Nephron (organoid): ENCODE measurements at regions not wholly inside any gene's neighbourhood (a gene's known extent, or its start where the extent isn't known, plus 50 kb on each side); places are given as distances from the start of the nearest gene placed in this dataset.
A peak's percentile ranks its signal among the peaks of the same experiment; 100 is the strongest.

Source experiments
- H3K27ac Mint-ChIP-seq, 3 experiments: 2 replicates each; pipeline ENCODE4 v1.8.0; 2020; ENCODE audit warnings: mixed read lengths in 3 of 3, mild to moderate bottlenecking in 2 of 3, moderate library complexity in 1 of 3
- H3K27me3 Mint-ChIP-seq: 2 replicates; pipeline ENCODE4 v1.8.0; 2021; ENCODE audit warnings: low read depth, mild to moderate bottlenecking, moderate library complexity, mixed read lengths
- H3K36me3 Mint-ChIP-seq: 2 replicates; pipeline ENCODE4 v1.8.0; 2020; ENCODE audit warnings: low read depth, mixed read lengths
- H3K4me1 Mint-ChIP-seq: 2 replicates; pipeline ENCODE4 v1.8.0; 2020; ENCODE audit warnings: mixed read lengths
- H3K4me3 Mint-ChIP-seq, 3 experiments: 2 replicates each; pipeline ENCODE4 v1.8.0; 2020; ENCODE audit warnings: mild to moderate bottlenecking in 3 of 3, mixed read lengths in 3 of 3, moderate library complexity in 2 of 3
- H3K9me3 Mint-ChIP-seq: 2 replicates; pipeline ENCODE4 v1.8.0; 2020; ENCODE audit warnings: mixed read lengths
- TF ChIP-seq, protein P1 (sequence below), 3 experiments: fragments of 200-600 bp; sonication (generic); IDR thresholded peaks; one replicate each; pipeline ENCODE4 v1.5.0; 2021; ENCODE audit warnings: antibody characterized with exemption in 3 of 3; ENCODE audit not compliant: unreplicated experiment in 3 of 3

DNA sequence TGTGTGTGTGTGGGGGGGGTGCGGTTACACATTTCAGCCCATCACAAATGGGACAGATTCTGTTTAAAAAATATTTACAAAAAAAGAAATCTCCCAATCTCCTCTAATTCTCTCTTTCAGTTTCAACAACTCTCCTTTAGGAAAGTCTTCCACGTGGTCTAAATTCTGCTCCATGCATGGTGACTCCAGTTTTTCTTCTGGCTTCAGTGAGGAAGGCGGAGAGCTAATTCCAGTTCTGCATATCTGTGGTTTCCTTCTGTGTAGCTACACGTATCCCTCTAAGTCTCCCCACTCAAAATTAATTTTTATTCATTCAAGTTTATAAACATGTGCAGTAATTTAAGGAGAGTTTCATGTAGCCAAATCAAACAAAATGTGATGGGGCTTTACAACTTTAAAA is 111.6 kb downstream of the SLC4A3 start:
- Mint-ChIP-seq H3K36me3 (no peaks in the 10 kb centered on the region), H3K4me1 (peaks cover 45% of the 10 kb centered on the region)

DNA sequence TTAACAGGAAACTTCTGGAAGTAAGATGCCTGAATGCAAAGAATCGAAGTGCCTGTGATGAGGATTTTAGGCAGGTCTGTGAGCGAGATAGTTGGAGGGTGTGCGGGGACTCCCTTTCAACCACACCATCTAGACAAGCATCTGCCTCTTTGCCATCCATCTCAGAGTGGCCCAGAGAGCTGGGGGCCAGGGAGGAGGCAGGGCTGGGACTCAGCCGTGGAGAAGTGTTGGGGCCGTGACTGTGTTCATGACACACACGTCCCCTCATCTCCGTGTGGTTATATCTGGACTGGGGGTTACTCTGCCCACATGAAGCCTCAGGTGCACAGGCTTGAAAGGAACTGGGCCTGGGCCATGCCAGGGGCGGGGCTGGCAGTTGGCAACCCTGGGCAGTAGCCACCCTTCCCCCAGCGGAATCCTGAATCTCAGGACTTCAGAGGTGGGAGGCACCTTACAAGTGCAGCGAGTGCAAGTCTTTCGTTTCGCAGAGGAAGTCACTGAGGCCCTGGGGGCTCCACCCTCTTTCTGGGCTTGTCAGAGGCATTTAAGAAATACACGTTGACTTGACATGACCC is 112.5 kb downstream of the SLC4A3 start:
- Mint-ChIP-seq H3K9me3 (no peaks in the 10 kb centered on the region), H3K27me3 (peaks cover 5% of the 10 kb centered on the region), H3K36me3 (no peaks in the 10 kb centered on the region)

More for the DNA sequence above, 111.6 kb downstream of the SLC4A3 start:
- TF ChIP-seq, protein P1, sequence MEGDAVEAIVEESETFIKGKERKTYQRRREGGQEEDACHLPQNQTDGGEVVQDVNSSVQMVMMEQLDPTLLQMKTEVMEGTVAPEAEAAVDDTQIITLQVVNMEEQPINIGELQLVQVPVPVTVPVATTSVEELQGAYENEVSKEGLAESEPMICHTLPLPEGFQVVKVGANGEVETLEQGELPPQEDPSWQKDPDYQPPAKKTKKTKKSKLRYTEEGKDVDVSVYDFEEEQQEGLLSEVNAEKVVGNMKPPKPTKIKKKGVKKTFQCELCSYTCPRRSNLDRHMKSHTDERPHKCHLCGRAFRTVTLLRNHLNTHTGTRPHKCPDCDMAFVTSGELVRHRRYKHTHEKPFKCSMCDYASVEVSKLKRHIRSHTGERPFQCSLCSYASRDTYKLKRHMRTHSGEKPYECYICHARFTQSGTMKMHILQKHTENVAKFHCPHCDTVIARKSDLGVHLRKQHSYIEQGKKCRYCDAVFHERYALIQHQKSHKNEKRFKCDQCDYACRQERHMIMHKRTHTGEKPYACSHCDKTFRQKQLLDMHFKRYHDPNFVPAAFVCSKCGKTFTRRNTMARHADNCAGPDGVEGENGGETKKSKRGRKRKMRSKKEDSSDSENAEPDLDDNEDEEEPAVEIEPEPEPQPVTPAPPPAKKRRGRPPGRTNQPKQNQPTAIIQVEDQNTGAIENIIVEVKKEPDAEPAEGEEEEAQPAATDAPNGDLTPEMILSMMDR (IDR thresholded peaks at IDR 0.05; ENCODE audit: unreplicated experiment in 3 of 3): no peak
- Mint-ChIP-seq H3K9me3 (no peaks in the 10 kb centered on the region), H3K4me3 (no peak overlapping the region), H3K27ac (peak overlapping the region; percentile 1 to 80 (median 69)), H3K27me3 (peaks cover 7% of the 10 kb centered on the region)

DNA sequence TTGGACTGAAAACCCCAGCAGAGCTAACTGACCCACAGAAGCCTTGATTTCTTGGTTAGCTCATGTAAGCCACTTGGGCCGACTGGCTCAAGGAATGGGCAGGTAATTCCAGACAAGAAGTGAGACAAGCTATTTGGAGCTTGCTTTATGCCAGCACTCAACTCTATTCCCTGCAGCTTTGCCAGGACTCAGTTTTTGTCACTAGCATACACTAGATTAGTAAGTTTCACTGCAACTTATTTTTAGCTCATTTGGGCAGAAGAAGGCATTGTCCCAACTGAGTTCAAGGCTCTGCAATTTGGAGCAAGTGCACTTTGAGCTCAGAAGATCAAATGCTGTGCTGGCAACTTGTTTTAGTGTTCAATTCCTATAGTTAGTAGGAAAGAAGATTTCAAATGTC is 116.1 kb downstream of the SLC4A3 start:
- Mint-ChIP-seq H3K9me3 (no peaks in the 10 kb centered on the region), H3K27ac (peak overlapping the region in 1 of 3 experiments; percentile 43), H3K4me3 (no peak overlapping the region), H3K27me3 (peaks cover 4% of the 10 kb centered on the region), H3K4me1 (peaks cover 33% of the 10 kb centered on the region), H3K36me3 (no peaks in the 10 kb centered on the region)
- TF ChIP-seq, protein P1 (IDR thresholded peaks at IDR 0.05; ENCODE audit: unreplicated experiment in 3 of 3): no peak

More for the DNA sequence above, 112.5 kb downstream of the SLC4A3 start:
- TF ChIP-seq, protein P1 (IDR thresholded peaks at IDR 0.05; ENCODE audit: unreplicated experiment in 3 of 3): no peak
- Mint-ChIP-seq H3K4me3 (peak overlapping the region in 2 of 3 experiments; percentile 2 to 6), H3K27ac (peak overlapping the region; percentile 37 to 80 (median 69)), H3K4me1 (peaks cover 45% of the 10 kb centered on the region)

DNA sequence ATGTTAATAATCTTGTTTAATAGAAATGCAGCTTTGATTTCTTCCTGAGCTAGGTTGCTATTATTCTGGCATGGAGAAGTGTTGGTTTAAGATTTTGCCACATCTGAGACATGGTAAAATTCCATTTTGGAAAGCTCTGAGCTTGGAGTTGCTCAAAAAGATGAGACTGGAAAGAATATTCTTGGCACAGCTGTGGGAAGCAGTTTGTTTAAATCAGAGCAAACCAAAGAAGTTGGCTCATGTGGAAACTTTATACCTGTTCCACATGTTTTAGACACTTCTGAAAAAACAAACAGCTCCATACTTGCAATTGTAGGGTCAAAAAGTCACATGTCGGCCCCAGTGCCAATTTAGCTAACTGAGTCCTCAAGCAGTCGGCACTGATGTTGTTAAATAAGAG is 116.6 kb downstream of the SLC4A3 start:
- H3K27me3 Mint-ChIP-seq: peaks cover 4% of the 10 kb centered on the region
- peak overlapping the region in 1 of 3 experiments; percentile 43 for H3K27ac Mint-ChIP-seq
- H3K4me1 Mint-ChIP-seq: peaks cover 35% of the 10 kb centered on the region
- no peak overlapping the region for H3K4me3 Mint-ChIP-seq
- no peaks in the 10 kb centered on the region for H3K9me3 Mint-ChIP-seq
- TF ChIP-seq, protein P1 (IDR thresholded peaks at IDR 0.05; ENCODE audit: unreplicated experiment in 3 of 3): no peak
- no peaks in the 10 kb centered on the region for H3K36me3 Mint-ChIP-seq

DNA sequence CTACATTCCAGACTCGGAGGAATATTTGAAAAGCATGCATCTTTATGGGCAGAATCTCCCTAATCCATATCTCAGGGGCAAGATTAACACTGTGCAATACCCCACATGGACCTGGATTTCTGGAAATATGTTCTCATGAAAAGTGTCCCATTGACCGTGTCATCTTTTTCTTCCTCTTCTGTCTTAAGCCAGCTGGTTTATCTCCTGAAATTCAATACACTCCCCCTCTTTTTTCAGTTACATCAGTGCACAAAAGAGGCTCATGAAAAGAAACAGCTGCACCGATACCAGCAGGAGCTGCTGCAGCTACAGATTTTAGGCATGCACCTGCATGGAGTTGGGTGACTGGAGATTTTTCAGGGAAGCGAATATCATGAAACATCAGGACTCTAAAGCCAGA is 117.2 kb downstream of the SLC4A3 start:
- H3K27me3 Mint-ChIP-seq: peaks cover 3% of the 10 kb centered on the region
- no peaks in the 10 kb centered on the region for H3K9me3 Mint-ChIP-seq
- TF ChIP-seq, protein P1 (IDR thresholded peaks at IDR 0.05; ENCODE audit: unreplicated experiment in 3 of 3): peak in 1 of 3 experiments; percentile 29
- no peak overlapping the region for H3K4me3 Mint-ChIP-seq
- peaks cover 30% of the 10 kb centered on the region for H3K4me1 Mint-ChIP-seq
- H3K27ac Mint-ChIP-seq: peak overlapping the region in 1 of 3 experiments; percentile 43
- H3K36me3 Mint-ChIP-seq: no peaks in the 10 kb centered on the region

DNA sequence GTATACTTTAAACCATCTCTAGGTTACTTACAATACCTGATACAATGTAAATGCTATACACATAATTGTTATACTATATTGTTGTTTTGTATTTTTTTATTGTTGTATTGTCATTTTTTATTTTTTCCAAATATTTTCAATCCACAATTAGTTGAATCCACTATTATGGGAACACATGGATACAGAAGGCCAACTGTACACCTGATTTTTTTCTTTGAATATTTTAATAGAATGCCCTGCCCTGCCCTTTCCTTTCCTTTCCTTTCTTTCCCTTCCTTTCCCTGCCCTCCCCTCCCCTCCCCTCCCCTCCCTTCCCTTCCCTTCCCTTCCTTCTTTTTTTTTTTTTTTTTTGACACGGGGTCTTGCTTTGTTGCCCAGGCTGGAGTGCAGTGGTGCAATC is 120.2 kb downstream of the SLC4A3 start:
- Mint-ChIP-seq H3K9me3 (peaks cover 2% of the 10 kb centered on the region), H3K27ac (no peak overlapping the region), H3K4me3 (no peak overlapping the region), H3K27me3 (peaks cover 7% of the 10 kb centered on the region), H3K4me1 (peaks cover 15% of the 10 kb centered on the region), H3K36me3 (peaks cover 4% of the 10 kb centered on the region)
- TF ChIP-seq, protein P1 (IDR thresholded peaks at IDR 0.05; ENCODE audit: unreplicated experiment in 3 of 3): no peak
